Stimulated activated CD4-positive, alpha-beta T cell treated with anti-CD3 and anti-CD28 coated beads, TNF-alpha, amount 100 ng/mL, for 1 hour (primary cell): ENCODE measurements at regions not wholly inside any gene's neighbourhood (a gene's known extent, or its start where the extent isn't known, plus 50 kb on each side); places are given as distances from the start of the nearest gene placed in this dataset.

Source experiments
- DNase-seq, 3 donors: peaks; one replicate each; pipeline ENCODE4 v3.0.0-alpha.2; 2020; ENCODE audit warnings: low read depth in 3 of 3, low spot score in 1 of 3

GRCh38 chr22:48945621-48946458 is 881.8 kb downstream of the BRD1 start:
- no peak for DNase-seq

- DNase-seq = no peak
These were observed 882.7 kb downstream of the BRD1 start for GRCh38 chr22:48944751-48945620.

GRCh38 chr22:48944433-48944750 is 883.3 kb downstream of the BRD1 start:
- no peak for DNase-seq

- DNase-seq = no peak
These were observed 883.9 kb downstream of the BRD1 start for GRCh38 chr22:48943567-48944432.

- no peak for DNase-seq
These were observed 884.7 kb downstream of the BRD1 start for GRCh38 chr22:48942698-48943566.

- no peak for DNase-seq
These were observed 885.6 kb downstream of the BRD1 start for GRCh38 chr22:48941903-48942575.

- no peak for DNase-seq
These were observed 886.4 kb downstream of the BRD1 start for GRCh38 chr22:48941033-48941902.

- DNase-seq = no peak
These were observed 887.2 kb downstream of the BRD1 start for GRCh38 chr22:48940266-48941032.

- no peak for DNase-seq
These were observed 888.0 kb downstream of the BRD1 start for GRCh38 chr22:48939441-48940265.

GRCh38 chr22:48938741-48939140 is 888.9 kb downstream of the BRD1 start:
- no peak for DNase-seq

GRCh38 chr22:48937032-48937639 is 890.5 kb downstream of the BRD1 start:
- DNase-seq = no peak

GRCh38 chr22:48936391-48936790 is 891.3 kb downstream of the BRD1 start:
- no peak for DNase-seq

GRCh38 chr22:48934446-48934845 is 893.2 kb downstream of the BRD1 start:
- no peak for DNase-seq

- no peak for DNase-seq
These were observed 896.2 kb downstream of the BRD1 start for GRCh38 chr22:48931452-48931851.

- DNase-seq = no peak
These were observed 898.3 kb downstream of the BRD1 start for GRCh38 chr22:48929276-48929790.

- DNase-seq = no peak
These were observed 900.1 kb downstream of the BRD1 start for GRCh38 chr22:48927591-48927990.

- DNase-seq = no peak
These were observed 901.0 kb downstream of the BRD1 start for GRCh38 chr22:48926643-48927042.
